Myocyte (in vitro differentiated cells): ENCODE measurements at regions not wholly inside any gene's neighbourhood (a gene's known extent, or its start where the extent isn't known, plus 50 kb on each side); places are given as distances from the start of the nearest gene placed in this dataset.

Experiments used
- DNase-seq: peaks from one replicate; pipeline ENCODE4 v3.0.0-alpha.2; 2012; ENCODE audit warnings: low read depth

GRCh38 chr2:192267484-192267883 lies 72.8 kb upstream of the TMEFF2 start:
- no peak for DNase-seq

GRCh38 chr2:192265751-192266150 lies 71.0 kb upstream of the TMEFF2 start:
- DNase-seq: no peak

- peak; percentile 40 for DNase-seq
These were observed 59.7 kb upstream of the TMEFF2 start for GRCh38 chr2:192254444-192254843.

GRCh38 chr2:192253692-192254091 lies 59.0 kb upstream of the TMEFF2 start:
- no peak for DNase-seq

GRCh38 chr2:192250961-192251360 lies 56.2 kb upstream of the TMEFF2 start:
- no peak for DNase-seq

GRCh38 chr2:192247456-192247855 lies 52.7 kb upstream of the TMEFF2 start:
- DNase-seq: no peak

- DNase-seq: peak; percentile 48
These were observed 51.6 kb upstream of the TMEFF2 start for GRCh38 chr2:192246297-192246696.

- no peak for DNase-seq
These were observed 50.6 kb upstream of the TMEFF2 start for GRCh38 chr2:192245329-192245728.
